ENCODE measurements at regions not wholly inside any gene's neighbourhood (a gene's known extent, or its start where the extent isn't known, plus 50 kb on each side); places are given as distances from the start of the nearest gene placed in this dataset.

- H3K4me3 Mint-ChIP-seq (ENCODE audit: unreplicated experiment), result no peak overlapping the region
- no peak for DNase-seq (ENCODE audit: low spot score)
- no peak overlapping the region for H3K27ac Mint-ChIP-seq (ENCODE audit: unreplicated experiment)
- H3K9me3 Mint-ChIP-seq (ENCODE audit: unreplicated experiment), result no peaks in the 10 kb centered on the region
- no peaks in the 10 kb centered on the region for H3K36me3 Mint-ChIP-seq (ENCODE audit: low read depth, unreplicated experiment)
- H3K4me1 Mint-ChIP-seq (ENCODE audit: unreplicated experiment), result no peaks in the 10 kb centered on the region
- no peaks in the 10 kb centered on the region for H3K27me3 Mint-ChIP-seq (ENCODE audit: unreplicated experiment)
- no peak for TF ChIP-seq CTCF (IDR thresholded peaks at IDR 0.05; ENCODE audit: unreplicated experiment)
Measured at GRCh38 chr4:20124317-20125026, 127.2 kb upstream of the SLIT2 start.

- Mint-ChIP-seq H3K36me3 (ENCODE audit: low read depth, unreplicated experiment) (no peaks in the 10 kb centered on the region), H3K4me3 (ENCODE audit: unreplicated experiment) (no peak overlapping the region), H3K4me1 (ENCODE audit: unreplicated experiment) (no peaks in the 10 kb centered on the region), H3K9me3 (ENCODE audit: unreplicated experiment) (no peaks in the 10 kb centered on the region), H3K27ac (ENCODE audit: unreplicated experiment) (no peak overlapping the region), H3K27me3 (ENCODE audit: unreplicated experiment) (no peaks in the 10 kb centered on the region)
- no peak for DNase-seq (ENCODE audit: low spot score)
- no peak for TF ChIP-seq CTCF (IDR thresholded peaks at IDR 0.05; ENCODE audit: unreplicated experiment)
Measured at GRCh38 chr4:20122198-20122988, 129.3 kb upstream of the SLIT2 start.

- Mint-ChIP-seq H3K27ac (ENCODE audit: unreplicated experiment) (no peak overlapping the region), H3K4me1 (ENCODE audit: unreplicated experiment) (no peaks in the 10 kb centered on the region), H3K4me3 (ENCODE audit: unreplicated experiment) (no peak overlapping the region), H3K9me3 (ENCODE audit: unreplicated experiment) (no peaks in the 10 kb centered on the region), H3K27me3 (ENCODE audit: unreplicated experiment) (no peaks in the 10 kb centered on the region), H3K36me3 (ENCODE audit: low read depth, unreplicated experiment) (no peaks in the 10 kb centered on the region)
- DNase-seq (ENCODE audit: low spot score), result no peak
- TF ChIP-seq CTCF (IDR thresholded peaks at IDR 0.05; ENCODE audit: unreplicated experiment), result no peak
Measured at GRCh38 chr4:20119141-20119540, 132.6 kb upstream of the SLIT2 start.

GRCh38 chr4:20109391-20109790 lies 142.3 kb upstream of the SLIT2 start:
- Mint-ChIP-seq H3K36me3 (ENCODE audit: low read depth, unreplicated experiment) (no peaks in the 10 kb centered on the region), H3K4me1 (ENCODE audit: unreplicated experiment) (peaks cover 6% of the 10 kb centered on the region), H3K9me3 (ENCODE audit: unreplicated experiment) (no peaks in the 10 kb centered on the region), H3K4me3 (ENCODE audit: unreplicated experiment) (no peak overlapping the region), H3K27ac (ENCODE audit: unreplicated experiment) (no peak overlapping the region), H3K27me3 (ENCODE audit: unreplicated experiment) (no peaks in the 10 kb centered on the region)
- no peak for DNase-seq (ENCODE audit: low spot score)
- no peak for TF ChIP-seq CTCF (IDR thresholded peaks at IDR 0.05; ENCODE audit: unreplicated experiment)

GRCh38 chr4:20106921-20107320 lies 144.8 kb upstream of the SLIT2 start:
- Mint-ChIP-seq H3K4me1 (ENCODE audit: unreplicated experiment) (peaks cover 6% of the 10 kb centered on the region), H3K27ac (ENCODE audit: unreplicated experiment) (no peak overlapping the region), H3K36me3 (ENCODE audit: low read depth, unreplicated experiment) (no peaks in the 10 kb centered on the region), H3K9me3 (ENCODE audit: unreplicated experiment) (no peaks in the 10 kb centered on the region), H3K4me3 (ENCODE audit: unreplicated experiment) (no peak overlapping the region), H3K27me3 (ENCODE audit: unreplicated experiment) (no peaks in the 10 kb centered on the region)
- no peak for DNase-seq (ENCODE audit: low spot score)
- no peak for TF ChIP-seq CTCF (IDR thresholded peaks at IDR 0.05; ENCODE audit: unreplicated experiment)

Measured in endothelial cell (in vitro differentiated cells).